Spinal cord (tissue), 9 donors: ENCODE measurements at regions not wholly inside any gene's neighbourhood (a gene's known extent, or its start where the extent isn't known, plus 50 kb on each side); places are given as distances from the start of the nearest gene placed in this dataset.

Source experiments
- DNase-seq, 6 donors: peaks; one replicate each; pipeline versions ENCODE4 v3.0.0 to v3.0.0-alpha.2; 2013 to 2015; ENCODE audit warnings: low spot score in 6 of 6, low read depth in 4 of 6
- H3K27ac ChIP-seq: one replicate; pipeline ENCODE4 v1.5.1; 2013; ENCODE audit warnings: low read depth, low read length, control low read depth
- H3K27me3 ChIP-seq: one replicate; pipeline ENCODE4 v1.6.1; 2013; ENCODE audit warnings: low read length; ENCODE audit not compliant: control insufficient read depth, insufficient read depth
- H3K36me3 ChIP-seq: one replicate; pipeline ENCODE4 v1.6.1; 2013; ENCODE audit warnings: low read length; ENCODE audit not compliant: control insufficient read depth, insufficient read depth
- H3K4me1 ChIP-seq: one replicate; pipeline ENCODE4 v1.6.1; 2013; ENCODE audit warnings: low read length; ENCODE audit not compliant: control insufficient read depth, insufficient read depth
- H3K4me3 ChIP-seq: one replicate; pipeline ENCODE4 v1.5.1; 2013; ENCODE audit warnings: low read depth, low read length, control low read depth
- H3K9me3 ChIP-seq: one replicate; pipeline ENCODE4 v1.6.1; 2013; ENCODE audit warnings: low read length; ENCODE audit not compliant: control insufficient read depth, insufficient read depth
- WGBS: methylation state at CpG from one replicate; pipeline ENCODE4 v1.1.5; 2013; ENCODE audit warnings: missing lambda C conversion rate; ENCODE audit not compliant: insufficient coverage; 5-methylcytosine and 5-hydroxymethylcytosine counted together
- donor health status: healthy.

DNA sequence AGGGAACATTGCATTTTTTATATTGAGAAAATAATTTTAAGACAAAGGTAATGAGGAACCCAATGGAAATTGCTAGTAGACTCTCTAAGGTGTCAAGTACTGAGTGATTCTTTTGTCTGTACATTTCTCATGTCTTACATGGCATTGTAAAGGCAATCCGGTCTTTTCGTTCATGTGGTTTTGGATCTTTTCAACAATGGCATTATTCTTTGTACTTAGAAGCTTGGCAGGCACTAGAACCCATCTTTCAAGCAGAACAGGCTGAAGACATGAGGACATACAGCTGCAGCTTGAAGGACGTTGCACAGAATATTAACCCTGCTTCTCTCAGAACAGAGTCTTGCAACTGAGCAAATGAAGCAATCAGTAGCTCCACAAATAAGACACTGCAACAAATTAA lies 231.5 kb upstream of the ZFHX3 start:
- WGBS = 8% methylated on average over 2 of the region's 3 CpGs
- Histone ChIP-seq H3K27me3 (peaks cover 7% of the 10 kb centered on the region), H3K4me1 (no peaks in the 10 kb centered on the region), H3K36me3 (no peaks in the 10 kb centered on the region), H3K27ac (no peak overlapping the region), H3K9me3 (no peaks in the 10 kb centered on the region), H3K4me3 (no peak overlapping the region)
- no peak for DNase-seq

DNA sequence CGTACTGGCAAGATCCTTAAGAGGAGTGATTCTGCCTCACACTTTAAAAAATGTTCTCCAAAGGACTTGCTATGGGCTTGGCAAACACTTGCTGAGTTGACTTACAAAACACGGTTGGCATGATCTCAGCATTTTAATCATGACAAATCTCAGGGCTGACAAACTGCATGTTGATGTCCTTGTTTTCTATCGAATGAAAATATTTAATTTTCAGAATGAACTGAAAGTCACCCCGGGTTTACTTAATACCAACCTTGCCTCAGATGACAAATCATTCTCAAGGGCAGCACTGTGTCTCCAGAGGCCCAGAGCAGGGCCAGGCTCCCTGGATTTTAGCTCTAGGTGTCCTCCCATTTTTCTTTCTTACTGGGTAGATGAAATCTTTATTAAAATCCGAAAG lies 229.1 kb upstream of the ZFHX3 start:
- Histone ChIP-seq H3K27me3 (peaks cover 4% of the 10 kb centered on the region), H3K27ac (no peak overlapping the region), H3K4me3 (no peak overlapping the region), H3K9me3 (no peaks in the 10 kb centered on the region), H3K4me1 (no peaks in the 10 kb centered on the region), H3K36me3 (no peaks in the 10 kb centered on the region)
- WGBS = 89% methylated on average over 3 of the region's 5 CpGs
- peak in 1 of 6 donors; percentile 68 for DNase-seq

GRCh38 chr16:73275448-73275847 lies 227.5 kb upstream of the ZFHX3 start:
- WGBS = 100% methylated on average over 1 of the region's 2 CpGs
- peaks cover 17% of the 10 kb centered on the region for H3K27me3 ChIP-seq
- no peak overlapping the region for H3K27ac ChIP-seq
- DNase-seq = no peak
- H3K4me3 ChIP-seq = no peak overlapping the region
- H3K36me3 ChIP-seq = no peaks in the 10 kb centered on the region
- H3K9me3 ChIP-seq = no peaks in the 10 kb centered on the region
- H3K4me1 ChIP-seq = no peaks in the 10 kb centered on the region

DNA sequence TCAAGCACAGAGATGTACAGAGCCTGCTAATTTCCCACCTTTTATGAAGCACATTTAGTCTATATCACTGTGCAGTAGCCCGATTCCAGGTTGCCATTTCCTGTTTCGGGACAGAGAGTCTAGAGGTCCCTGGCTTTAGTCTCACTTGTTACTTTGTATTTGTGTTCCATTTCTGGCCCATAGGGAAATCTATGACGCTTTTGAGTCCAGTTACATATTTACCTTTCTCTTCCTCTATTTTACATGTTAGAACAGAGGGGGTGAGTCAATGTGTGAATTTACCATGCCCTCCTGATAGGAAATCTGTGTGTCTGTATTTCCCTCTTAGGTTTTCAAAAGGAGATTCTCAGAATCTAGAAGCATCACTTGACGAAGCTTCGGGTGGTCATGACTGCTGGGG lies 227.1 kb upstream of the ZFHX3 start:
- Histone ChIP-seq H3K4me1 (no peaks in the 10 kb centered on the region), H3K27ac (no peak overlapping the region), H3K36me3 (no peaks in the 10 kb centered on the region), H3K27me3 (peaks cover 19% of the 10 kb centered on the region), H3K9me3 (no peaks in the 10 kb centered on the region), H3K4me3 (no peak overlapping the region)
- WGBS = no CpG with 5 or more reads among the region's 5 CpGs
- DNase-seq = no peak

- Histone ChIP-seq H3K4me3 (no peak overlapping the region), H3K36me3 (no peaks in the 10 kb centered on the region), H3K4me1 (no peaks in the 10 kb centered on the region), H3K27ac (no peak overlapping the region), H3K9me3 (no peaks in the 10 kb centered on the region), H3K27me3 (peaks cover 17% of the 10 kb centered on the region)
- no peak for DNase-seq
- WGBS = no CpG with 5 or more reads among the region's 1 CpG
Observed at GRCh38 chr16:73274140-73274539, 226.2 kb upstream of the ZFHX3 start.

- Histone ChIP-seq H3K27ac (no peak overlapping the region), H3K4me1 (peaks cover 9% of the 10 kb centered on the region), H3K4me3 (no peak overlapping the region), H3K36me3 (no peaks in the 10 kb centered on the region), H3K9me3 (no peaks in the 10 kb centered on the region), H3K27me3 (peaks cover 27% of the 10 kb centered on the region)
- DNase-seq = peak; percentile 41 to 93 (median 72)
- WGBS = 23% methylated on average over 14 of the region's 14 CpGs
Observed at GRCh38 chr16:73268366-73268993, 220.6 kb upstream of the ZFHX3 start.

DNA sequence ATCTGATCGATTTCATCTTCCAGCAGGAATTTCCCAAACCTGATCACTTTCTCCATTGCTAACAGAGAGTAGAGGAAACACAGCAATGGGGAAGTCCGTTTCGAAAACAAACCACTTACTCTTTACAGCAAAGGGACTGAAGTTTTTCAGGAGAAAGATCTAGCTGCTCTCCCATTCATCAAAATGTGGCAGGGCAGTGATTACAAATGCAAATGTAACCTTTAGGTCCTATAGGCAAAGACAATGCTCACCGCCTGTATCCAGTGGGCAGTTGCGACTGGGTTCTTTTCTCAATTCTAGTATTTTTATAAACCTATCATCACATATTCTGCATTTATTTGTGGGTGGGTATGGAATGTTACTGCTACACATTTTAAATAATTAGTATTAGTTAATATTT lies 218.0 kb upstream of the ZFHX3 start:
- Histone ChIP-seq H3K27ac (no peak overlapping the region), H3K27me3 (peaks cover 18% of the 10 kb centered on the region), H3K4me1 (peaks cover 9% of the 10 kb centered on the region), H3K36me3 (no peaks in the 10 kb centered on the region), H3K4me3 (no peak overlapping the region), H3K9me3 (no peaks in the 10 kb centered on the region)
- no peak for DNase-seq
- no CpG with 5 or more reads among the region's 5 CpGs for WGBS

GRCh38 chr16:73265124-73265837 lies 217.4 kb upstream of the ZFHX3 start:
- no peaks in the 10 kb centered on the region for H3K9me3 ChIP-seq
- 83% methylated on average over 5 of the region's 10 CpGs for WGBS

DNA sequence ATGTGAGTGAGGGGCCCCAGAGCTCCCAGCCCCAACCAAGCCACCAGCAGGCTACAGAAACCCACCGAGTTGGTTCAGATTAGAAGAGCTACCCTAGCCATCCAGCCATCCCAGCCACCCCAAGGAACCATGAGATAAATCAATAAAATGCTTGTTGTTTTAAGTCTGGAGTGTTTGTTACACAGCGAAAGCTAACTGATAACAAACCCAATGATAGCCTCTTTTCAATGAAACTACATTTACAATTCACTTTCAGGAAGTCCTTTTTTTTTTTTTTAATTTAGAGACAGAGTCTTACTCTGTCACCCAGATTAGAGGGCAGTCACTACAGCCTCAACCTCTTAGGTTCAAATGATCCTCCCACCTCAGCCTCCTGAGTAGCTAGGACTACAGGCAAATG lies 215.0 kb upstream of the ZFHX3 start:
- no peak overlapping the region for H3K4me3 ChIP-seq
- H3K27me3 ChIP-seq = peaks cover 12% of the 10 kb centered on the region
- DNase-seq = no peak

More at GRCh38 chr16:73265124-73265837, 217.4 kb upstream of the ZFHX3 start:
- Histone ChIP-seq H3K4me3 (no peak overlapping the region), H3K27ac (no peak overlapping the region), H3K4me1 (peaks cover 9% of the 10 kb centered on the region), H3K36me3 (no peaks in the 10 kb centered on the region), H3K27me3 (peaks cover 12% of the 10 kb centered on the region)
- no peak for DNase-seq

DNA sequence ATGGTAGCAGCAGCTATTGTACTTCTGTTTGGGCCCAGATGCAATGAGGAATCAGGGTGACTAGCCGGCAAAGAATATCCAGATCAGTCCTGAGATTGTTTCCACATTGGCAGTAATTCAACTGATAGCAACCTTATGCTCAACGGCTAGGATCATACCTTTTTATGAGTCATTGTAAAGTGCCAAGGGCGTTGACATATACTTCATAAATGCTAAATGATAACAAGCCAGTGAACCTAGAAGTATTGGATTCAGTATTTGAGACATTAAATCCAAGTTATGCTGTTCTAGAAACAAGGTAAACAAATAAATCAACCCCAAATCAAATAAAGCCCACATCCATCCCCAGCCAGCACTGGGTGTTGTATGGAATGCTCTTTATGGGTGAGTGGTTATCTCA lies 207.1 kb upstream of the ZFHX3 start:
- WGBS = 86% methylated on average over 1 of the region's 3 CpGs
- no peak for DNase-seq
- H3K36me3 ChIP-seq = no peaks in the 10 kb centered on the region
- peaks cover 2% of the 10 kb centered on the region for H3K27me3 ChIP-seq
- no peak overlapping the region for H3K27ac ChIP-seq
- no peaks in the 10 kb centered on the region for H3K4me1 ChIP-seq
- no peaks in the 10 kb centered on the region for H3K9me3 ChIP-seq
- H3K4me3 ChIP-seq = no peak overlapping the region

More for the DNA sequence above, 215.0 kb upstream of the ZFHX3 start:
- Histone ChIP-seq H3K4me1 (no peaks in the 10 kb centered on the region), H3K9me3 (no peaks in the 10 kb centered on the region), H3K36me3 (no peaks in the 10 kb centered on the region), H3K27ac (no peak overlapping the region)
- no CpG with 5 or more reads among the region's 2 CpGs for WGBS
